Esophagus muscularis mucosa (tissue), 4 donors: ENCODE measurements at regions not wholly inside any gene's neighbourhood (a gene's known extent, or its start where the extent isn't known, plus 50 kb on each side); places are given as distances from the start of the nearest gene placed in this dataset.

Source experiments
- CTCF ChIP-seq, 3 experiments: fragments of 200-600 bp in 2 of 3; fragments of 450-650 bp in 1 of 3; sonication (generic) in 2 of 3; IDR thresholded peaks; one replicate each; pipeline ENCODE4 v1.5.1; 2017 to 2019; ENCODE audit warnings: antibody characterized with exemption in 3 of 3, mild to moderate bottlenecking in 2 of 3, moderate library complexity in 1 of 3
- EP300 ChIP-seq: sonication (generic); formaldehyde crosslinking; IDR thresholded peaks from one replicate; pipeline ENCODE4 v1.6.1; 2017; ENCODE audit warnings: antibody characterized with exemption
- POLR2AphosphoS5 ChIP-seq, 2 donors: sonication (generic); formaldehyde crosslinking; IDR thresholded peaks; one replicate each; pipeline ENCODE4 v1.6.1; 2017; ENCODE audit warnings: antibody characterized with exemption in 2 of 2

DNA sequence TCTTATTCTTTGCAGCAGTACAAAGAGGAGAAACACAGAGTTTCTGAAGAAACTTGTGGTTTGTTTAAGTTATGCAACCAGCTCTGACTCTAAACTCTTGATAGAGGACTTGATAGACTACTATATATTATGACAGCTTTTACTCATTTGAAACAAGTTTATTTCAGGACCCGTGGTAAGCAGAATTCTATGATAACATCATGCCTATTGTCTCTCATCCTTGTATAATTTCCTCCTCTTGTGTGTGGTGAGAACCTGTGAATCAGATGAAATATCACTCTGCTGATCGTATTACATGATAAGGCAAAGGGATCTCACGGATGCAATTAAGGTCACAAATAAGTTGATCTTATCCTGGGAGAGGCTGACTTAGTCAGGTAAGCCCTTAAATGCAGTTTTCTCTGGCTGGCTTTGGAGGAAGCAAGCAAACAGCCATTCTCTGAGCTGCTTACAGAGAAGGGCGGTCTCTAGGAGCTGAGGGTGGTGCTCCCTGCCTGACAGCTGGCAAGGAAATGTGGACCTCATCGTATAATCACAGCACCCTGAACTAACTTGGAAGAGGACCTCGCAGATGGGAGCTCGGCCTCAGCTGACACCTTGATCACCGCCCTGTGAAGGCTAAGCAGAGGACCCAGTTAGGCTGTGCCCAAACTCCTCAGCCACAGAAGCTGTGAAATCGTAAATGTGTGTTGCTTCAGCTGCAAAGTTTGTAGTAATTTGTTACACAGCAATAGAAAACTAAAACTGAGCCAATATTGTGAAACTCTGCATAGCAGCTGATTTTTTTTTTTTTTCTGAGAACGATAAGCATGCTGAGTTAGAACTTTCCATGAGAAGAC is 151.1 kb upstream of the DPT start:
- no peak for TF ChIP-seq CTCF (IDR thresholded peaks at IDR 0.05)
- TF ChIP-seq POLR2AphosphoS5 (IDR thresholded peaks at IDR 0.05): peak in 1 of 2 donors; percentile 4
- no peak for TF ChIP-seq EP300
